Caco-2 (cell line): ENCODE measurements at regions not wholly inside any gene's neighbourhood (a gene's known extent, or its start where the extent isn't known, plus 50 kb on each side); places are given as distances from the start of the nearest gene placed in this dataset.

Source experiments
- BruUV-seq: library from RNA; stranded (reverse); fragments of 400-500 nt; replicated peaks from 2 replicates; lab custom pipeline; 2021; lab: Mats Ljungman, UMichigan
- CTCF ChIA-PET: fragments of 300-600 bp; sonication (Branson Sonifier 250); formaldehyde crosslinking; loops from one replicate; lab custom pipeline; 2022; ENCODE audit warnings: antibody characterized with exemption; lab: Charles Lee
- POLR2A ChIA-PET: fragments of 300-600 bp; sonication (Branson Sonifier 250); formaldehyde crosslinking; loops from one replicate; lab custom pipeline; 2022; ENCODE audit warnings: antibody characterized with exemption; lab: Charles Lee
- DNase-seq, 2 experiments: peaks; one replicate each; pipeline versions ENCODE4 v3.0.0 to v3.0.0-alpha.2; 2020 to 2022
- H3K27me3 ChIP-seq: replicated peaks from 2 replicates; pipeline ENCODE4 v1.6.0; 2011; ENCODE audit warnings: low read length; ENCODE audit not compliant: control insufficient read depth, insufficient read depth
- H3K36me3 ChIP-seq: 2 replicates; pipeline ENCODE4 v1.5.1; 2011; ENCODE audit warnings: low read length; ENCODE audit not compliant: control insufficient read depth, insufficient read depth
- H3K4me1 ChIP-seq: fragments of 250-450 bp; sonication (Bioruptor Pico); 2 replicates; pipeline ENCODE4 v1.5.1; 2020; ENCODE audit warnings: mild to moderate bottlenecking
- H3K4me3 ChIP-seq: 2 replicates; pipeline ENCODE4 v1.5.1; 2011; ENCODE audit warnings: low read depth, mild to moderate bottlenecking, control low read depth, low read length
- H3K9me3 ChIP-seq: fragments of 250-450 bp; sonication (Bioruptor Pico); 2 replicates; pipeline ENCODE4 v1.5.1; 2020; ENCODE audit warnings: mild to moderate bottlenecking, moderate library complexity
- H3K27ac Mint-ChIP-seq: one replicate; pipeline ENCODE4 v1.8.0; 2022; ENCODE audit warnings: mixed read lengths; ENCODE audit not compliant: unreplicated experiment
- H3K27me3 Mint-ChIP-seq: one replicate; pipeline ENCODE4 v1.8.0; 2022; ENCODE audit warnings: mixed read lengths; ENCODE audit not compliant: insufficient read depth, unreplicated experiment
- H3K36me3 Mint-ChIP-seq: one replicate; pipeline ENCODE4 v1.8.0; 2022; ENCODE audit warnings: mild to moderate bottlenecking, mixed read lengths; ENCODE audit not compliant: insufficient read depth, unreplicated experiment
- H3K4me1 Mint-ChIP-seq: one replicate; pipeline ENCODE4 v1.8.0; 2022; ENCODE audit warnings: low read depth, mixed read lengths; ENCODE audit not compliant: unreplicated experiment
- H3K4me3 Mint-ChIP-seq: one replicate; pipeline ENCODE4 v1.8.0; 2022; ENCODE audit warnings: mild to moderate bottlenecking, moderate library complexity, mixed read lengths; ENCODE audit not compliant: unreplicated experiment
- H3K9me3 Mint-ChIP-seq: one replicate; pipeline ENCODE4 v1.8.0; 2022; ENCODE audit warnings: mixed read lengths; ENCODE audit not compliant: unreplicated experiment
- intact Hi-C: fragments of 100-400 bp; cut with micrococcal nuclease; formaldehyde crosslinking; loops from one replicate; pipeline ENCODE4 v1.10.0; 2022; ENCODE audit not compliant: unreplicated experiment
- TF ChIP-seq, protein P1 (sequence below), 2 experiments: fragments of 200-600 bp in 1 of 2; IDR thresholded peaks; 1 replicate in 1 of 2; 2 replicates in 1 of 2; pipeline versions ENCODE4 v1.5.1 to v1.8.0; 2011 to 2022; ENCODE audit warnings: antibody characterized with exemption in 1 of 2, control low read depth in 1 of 2, inconsistent platforms in 1 of 2, low read depth in 1 of 2, low read length in 1 of 2, mild to moderate bottlenecking in 1 of 2, moderate library complexity in 1 of 2; ENCODE audit not compliant: insufficient read depth in 1 of 2, severe bottlenecking in 1 of 2, unreplicated experiment in 1 of 2

DNA sequence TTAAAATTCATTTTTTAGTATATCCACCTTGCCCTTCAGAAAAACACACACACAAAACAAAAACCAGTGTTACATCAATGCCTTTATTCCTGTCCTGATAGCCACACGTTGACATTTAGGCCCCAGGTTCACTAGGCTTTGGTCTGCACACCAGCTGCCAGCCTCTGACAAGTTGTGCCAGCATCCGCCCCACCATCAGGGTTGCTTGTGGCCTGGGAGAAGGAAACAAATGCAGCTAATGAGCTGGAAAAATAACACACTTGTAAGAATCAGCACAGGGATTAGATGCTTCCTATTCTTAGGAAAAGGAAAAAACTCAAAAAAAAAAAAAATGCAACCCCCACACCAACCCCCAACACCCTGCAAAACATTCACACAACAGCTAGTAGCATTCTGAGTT is 404.0 kb upstream of the GRIA1 start:
- Histone ChIP-seq H3K4me3 (no peak overlapping the region), H3K4me1 (no peaks in the 10 kb centered on the region), H3K27me3 (no peaks in the 10 kb centered on the region), H3K36me3 (no peaks in the 10 kb centered on the region), H3K9me3 (no peaks in the 10 kb centered on the region)
- TF ChIP-seq, protein P1, sequence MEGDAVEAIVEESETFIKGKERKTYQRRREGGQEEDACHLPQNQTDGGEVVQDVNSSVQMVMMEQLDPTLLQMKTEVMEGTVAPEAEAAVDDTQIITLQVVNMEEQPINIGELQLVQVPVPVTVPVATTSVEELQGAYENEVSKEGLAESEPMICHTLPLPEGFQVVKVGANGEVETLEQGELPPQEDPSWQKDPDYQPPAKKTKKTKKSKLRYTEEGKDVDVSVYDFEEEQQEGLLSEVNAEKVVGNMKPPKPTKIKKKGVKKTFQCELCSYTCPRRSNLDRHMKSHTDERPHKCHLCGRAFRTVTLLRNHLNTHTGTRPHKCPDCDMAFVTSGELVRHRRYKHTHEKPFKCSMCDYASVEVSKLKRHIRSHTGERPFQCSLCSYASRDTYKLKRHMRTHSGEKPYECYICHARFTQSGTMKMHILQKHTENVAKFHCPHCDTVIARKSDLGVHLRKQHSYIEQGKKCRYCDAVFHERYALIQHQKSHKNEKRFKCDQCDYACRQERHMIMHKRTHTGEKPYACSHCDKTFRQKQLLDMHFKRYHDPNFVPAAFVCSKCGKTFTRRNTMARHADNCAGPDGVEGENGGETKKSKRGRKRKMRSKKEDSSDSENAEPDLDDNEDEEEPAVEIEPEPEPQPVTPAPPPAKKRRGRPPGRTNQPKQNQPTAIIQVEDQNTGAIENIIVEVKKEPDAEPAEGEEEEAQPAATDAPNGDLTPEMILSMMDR (IDR thresholded peaks at IDR 0.05; ENCODE audit: insufficient read depth in 1 of 2, low read depth in 1 of 2, low read length in 1 of 2, severe bottlenecking in 1 of 2, unreplicated experiment in 1 of 2), result no peak
- H3K27ac Mint-ChIP-seq, result no peak overlapping the region
- no peaks in the 10 kb centered on the region for H3K27me3 Mint-ChIP-seq
- no TSS peak for BruUV-seq
- ChIA-PET CTCF (no interaction called here), POLR2A (no interaction called here)
- intact Hi-C loops, result no loop called here
- DNase-seq, result no peak
- H3K4me3 Mint-ChIP-seq, result no peak overlapping the region
- H3K4me1 Mint-ChIP-seq, result no peaks in the 10 kb centered on the region
- no peaks in the 10 kb centered on the region for H3K36me3 Mint-ChIP-seq
- H3K9me3 Mint-ChIP-seq, result no peaks in the 10 kb centered on the region

DNA sequence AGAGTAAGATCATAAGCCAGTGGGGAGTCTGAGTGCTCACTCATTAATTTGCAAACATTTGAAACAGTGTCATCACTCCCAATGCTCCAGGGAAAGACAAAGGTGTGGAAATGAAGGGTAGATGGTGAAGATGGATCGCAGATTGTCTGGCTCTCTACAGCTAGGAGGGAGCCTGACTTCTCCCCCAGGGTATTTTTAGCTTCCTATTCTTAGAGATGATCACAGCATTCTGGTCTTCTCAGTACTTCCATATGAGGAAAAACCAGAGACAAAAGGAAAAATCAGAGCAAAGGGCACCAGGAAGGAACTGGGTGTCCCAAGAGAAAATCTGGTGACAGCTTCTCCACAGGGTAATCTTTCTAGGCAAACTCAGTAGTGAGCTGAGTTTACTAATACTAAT is 401.9 kb upstream of the GRIA1 start:
- H3K4me1 Mint-ChIP-seq, result no peaks in the 10 kb centered on the region
- intact Hi-C loops, result no loop called here
- no peak for DNase-seq
- no peak overlapping the region for H3K27ac Mint-ChIP-seq
- Histone ChIP-seq H3K4me3 (no peak overlapping the region), H3K36me3 (no peaks in the 10 kb centered on the region), H3K9me3 (no peaks in the 10 kb centered on the region), H3K27me3 (no peaks in the 10 kb centered on the region), H3K4me1 (no peaks in the 10 kb centered on the region)
- H3K9me3 Mint-ChIP-seq, result no peaks in the 10 kb centered on the region
- no peaks in the 10 kb centered on the region for H3K36me3 Mint-ChIP-seq
- BruUV-seq, result no TSS peak
- no peak overlapping the region for H3K4me3 Mint-ChIP-seq
- ChIA-PET CTCF (no interaction called here), POLR2A (no interaction called here)
- H3K27me3 Mint-ChIP-seq, result peaks cover 4% of the 10 kb centered on the region
- TF ChIP-seq, protein P1 (IDR thresholded peaks at IDR 0.05; ENCODE audit: insufficient read depth in 1 of 2, low read depth in 1 of 2, low read length in 1 of 2, severe bottlenecking in 1 of 2, unreplicated experiment in 1 of 2), result no peak

DNA sequence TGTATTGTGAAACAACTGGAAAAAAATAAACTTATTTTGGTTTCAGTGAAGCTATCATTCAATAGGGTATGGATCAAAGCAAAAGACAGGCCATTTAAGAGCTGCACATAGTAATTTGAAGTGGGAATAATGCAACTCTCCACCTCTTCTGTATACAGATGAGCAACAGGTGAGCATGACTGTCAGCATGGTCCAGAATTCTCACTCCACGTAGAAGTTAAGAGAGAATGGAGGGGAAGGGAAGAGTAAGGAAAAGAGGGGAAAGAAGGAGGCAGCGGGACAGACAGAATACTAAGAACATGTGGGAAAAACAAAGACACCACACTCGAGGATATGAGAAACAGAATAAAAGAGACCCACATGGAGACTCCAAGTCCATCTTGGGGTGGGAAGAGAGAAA is 396.1 kb upstream of the GRIA1 start:
- H3K4me3 Mint-ChIP-seq, result no peak overlapping the region
- no peaks in the 10 kb centered on the region for H3K36me3 Mint-ChIP-seq
- POLR2A ChIA-PET, result no interaction called here
- H3K36me3 ChIP-seq, result no peaks in the 10 kb centered on the region
- intact Hi-C loops, result no loop called here
- no peak overlapping the region for H3K4me3 ChIP-seq
- H3K9me3 Mint-ChIP-seq, result no peaks in the 10 kb centered on the region
- DNase-seq, result no peak
- peaks cover 4% of the 10 kb centered on the region for H3K27me3 Mint-ChIP-seq
- CTCF ChIA-PET, result no interaction called here
- TF ChIP-seq, protein P1 (IDR thresholded peaks at IDR 0.05; ENCODE audit: insufficient read depth in 1 of 2, low read depth in 1 of 2, low read length in 1 of 2, severe bottlenecking in 1 of 2, unreplicated experiment in 1 of 2), result no peak
- H3K9me3 ChIP-seq, result no peaks in the 10 kb centered on the region
- H3K27me3 ChIP-seq, result no peaks in the 10 kb centered on the region
- H3K4me1 ChIP-seq, result no peaks in the 10 kb centered on the region
- no peak overlapping the region for H3K27ac Mint-ChIP-seq
- no peaks in the 10 kb centered on the region for H3K4me1 Mint-ChIP-seq
- BruUV-seq, result no TSS peak
